GM12878 (cell line): ENCODE measurements at regions not wholly inside any gene's neighbourhood (a gene's known extent, or its start where the extent isn't known, plus 50 kb on each side); places are given as distances from the start of the nearest gene placed in this dataset.

Experiments
- ATF7 ChIP-seq: fragments of 450-650 bp; IDR thresholded peaks from 2 replicates; pipeline ENCODE4 v1.6.1; 2016; ENCODE audit warnings: low read depth, mild to moderate bottlenecking
- BHLHE40 ChIP-seq, 2 experiments: fragments of 450-650 bp in 1 of 2; IDR thresholded peaks; 2 replicates each; pipeline ENCODE4 v1.6.1; 2011 to 2017; ENCODE audit warnings: low read depth in 2 of 2, borderline replicate concordance in 1 of 2, improper control_type of control experiment in 1 of 2, low read length in 1 of 2, mild to moderate bottlenecking in 1 of 2
- CEBPZ ChIP-seq: fragments of 150-350 bp; IDR thresholded peaks from 2 replicates; pipeline ENCODE4 v1.6.1; 2016; ENCODE audit warnings: low read depth, low read length
- FOS ChIP-seq: IDR thresholded peaks from 3 replicates; pipeline ENCODE4 v1.6.1; 2011; ENCODE audit warnings: borderline replicate concordance; ENCODE audit not compliant: insufficient read length; ENCODE audit errors: extremely low read depth
- GATAD2B ChIP-seq: fragments of 450-650 bp; conservative IDR thresholded peaks from 2 replicates; pipeline ENCODE4 v1.6.1; 2017; ENCODE audit warnings: low read depth, mild to moderate bottlenecking, moderate library complexity
- IKZF1 ChIP-seq: fragments of 450-650 bp; conservative IDR thresholded peaks from 2 replicates; pipeline ENCODE4 v1.6.1; 2017; ENCODE audit warnings: antibody characterized with exemption, mild to moderate bottlenecking
- IRF4 ChIP-seq: IDR thresholded peaks from 2 replicates; pipeline ENCODE4 v1.6.1; 2011; ENCODE audit warnings: low read depth, low read length
- JUND ChIP-seq: IDR thresholded peaks from 2 replicates; pipeline ENCODE4 v1.6.1; 2012; ENCODE audit warnings: low read depth, mild to moderate bottlenecking, low read length, improper control_type of control experiment, moderate library complexity
- MLLT1 ChIP-seq: fragments of 450-650 bp; IDR thresholded peaks from 2 replicates; pipeline ENCODE4 v1.6.1; 2016; ENCODE audit warnings: mild to moderate bottlenecking
- MTA3 ChIP-seq: IDR thresholded peaks from 2 replicates; pipeline ENCODE4 v1.6.1; 2012; ENCODE audit warnings: low read length, inconsistent platforms, borderline replicate concordance
- NFIC ChIP-seq: IDR thresholded peaks from 2 replicates; pipeline ENCODE4 v1.6.1; 2012; ENCODE audit warnings: low read depth, mild to moderate bottlenecking, inconsistent platforms, low read length, moderate library complexity
- PAX5 ChIP-seq: IDR thresholded peaks from 2 replicates; pipeline ENCODE4 v1.6.1; 2011; ENCODE audit warnings: low read depth, low read length, borderline replicate concordance
- PAX8 ChIP-seq: fragments of 450-650 bp; IDR thresholded peaks from 2 replicates; pipeline ENCODE4 v1.6.1; 2017; ENCODE audit warnings: mild to moderate bottlenecking, moderate library complexity
- POU2F2 ChIP-seq: IDR thresholded peaks from 3 replicates; pipeline ENCODE4 v1.6.1; 2011; ENCODE audit warnings: low read depth, mild to moderate bottlenecking, low read length, borderline replicate concordance
- STAT3 ChIP-seq: IDR thresholded peaks from 2 replicates; pipeline ENCODE4 v1.6.1; 2011; ENCODE audit warnings: low read depth, low read length, improper control_type of control experiment
- SUPT20H ChIP-seq: IDR thresholded peaks from 2 replicates; pipeline ENCODE4 v1.6.1; 2011; ENCODE audit warnings: low read depth, mild to moderate bottlenecking, low read length, moderate library complexity, borderline replicate concordance; ENCODE audit not compliant: control insufficient read depth
- TCF3 ChIP-seq: IDR thresholded peaks from 2 replicates; pipeline ENCODE4 v1.6.1; 2012; ENCODE audit warnings: low read depth, mild to moderate bottlenecking, low read length, borderline replicate concordance; ENCODE audit not compliant: insufficient read depth
- TCF7 ChIP-seq: IDR thresholded peaks from 2 replicates; pipeline ENCODE4 v1.6.1; 2014; ENCODE audit warnings: antibody characterized with exemption, borderline replicate concordance
- ZBED1 ChIP-seq: IDR thresholded peaks from 2 replicates; pipeline ENCODE4 v1.6.1; 2016; ENCODE audit warnings: borderline replicate concordance
- ZBTB40 ChIP-seq: fragments of 450-650 bp; IDR thresholded peaks from 2 replicates; pipeline ENCODE4 v1.6.1; 2016; ENCODE audit warnings: mild to moderate bottlenecking, moderate library complexity, borderline replicate concordance
- TF ChIP-seq, protein P1 (sequence below): fragments of 450-650 bp; IDR thresholded peaks from 2 replicates; pipeline ENCODE4 v1.6.1; 2017; ENCODE audit warnings: mild to moderate bottlenecking

- TF ChIP-seq CEBPZ (no peak), FOS (no peak), PAX5 (peak; percentile 82), BHLHE40 (IDR thresholded peaks at IDR 0.05; ENCODE audit: borderline replicate concordance in 1 of 2, low read depth in 2 of 2, low read length in 1 of 2) (0 out of 4 replicates have a peak, but pooled peaks of 1 of the 2 experiments have one; percentile 16), IRF4 (peak; percentile 83), ATF7 (no peak), ZBTB40 (no peak), ZBED1 (peak; percentile 84), STAT3 (no peak), GATAD2B (0 out of 2 replicates have a peak, but pooled peaks have one; percentile 35), POU2F2 (no peak), SUPT20H (no peak), JUND (no peak), IKZF1 (no peak), MLLT1 (no peak), TCF3 (no peak), MTA3 (peak; percentile 73; the same call in 1 of the 2 replicates), NFIC (peak; percentile 70; the same call in 1 of the 2 replicates), PAX8 (no peak), TCF7 (peak; percentile 82)
- TF ChIP-seq, protein P1, sequence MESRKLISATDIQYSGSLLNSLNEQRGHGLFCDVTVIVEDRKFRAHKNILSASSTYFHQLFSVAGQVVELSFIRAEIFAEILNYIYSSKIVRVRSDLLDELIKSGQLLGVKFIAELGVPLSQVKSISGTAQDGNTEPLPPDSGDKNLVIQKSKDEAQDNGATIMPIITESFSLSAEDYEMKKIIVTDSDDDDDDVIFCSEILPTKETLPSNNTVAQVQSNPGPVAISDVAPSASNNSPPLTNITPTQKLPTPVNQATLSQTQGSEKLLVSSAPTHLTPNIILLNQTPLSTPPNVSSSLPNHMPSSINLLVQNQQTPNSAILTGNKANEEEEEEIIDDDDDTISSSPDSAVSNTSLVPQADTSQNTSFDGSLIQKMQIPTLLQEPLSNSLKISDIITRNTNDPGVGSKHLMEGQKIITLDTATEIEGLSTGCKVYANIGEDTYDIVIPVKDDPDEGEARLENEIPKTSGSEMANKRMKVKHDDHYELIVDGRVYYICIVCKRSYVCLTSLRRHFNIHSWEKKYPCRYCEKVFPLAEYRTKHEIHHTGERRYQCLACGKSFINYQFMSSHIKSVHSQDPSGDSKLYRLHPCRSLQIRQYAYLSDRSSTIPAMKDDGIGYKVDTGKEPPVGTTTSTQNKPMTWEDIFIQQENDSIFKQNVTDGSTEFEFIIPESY: no peak
Measured at GRCh38 chr14:45868377-45868776, 615.4 kb upstream of the MIS18BP1 start (continued).
